ENCODE measurements at regions not wholly inside any gene's neighbourhood (a gene's known extent, or its start where the extent isn't known, plus 50 kb on each side); places are given as distances from the start of the nearest gene placed in this dataset.

DNA sequence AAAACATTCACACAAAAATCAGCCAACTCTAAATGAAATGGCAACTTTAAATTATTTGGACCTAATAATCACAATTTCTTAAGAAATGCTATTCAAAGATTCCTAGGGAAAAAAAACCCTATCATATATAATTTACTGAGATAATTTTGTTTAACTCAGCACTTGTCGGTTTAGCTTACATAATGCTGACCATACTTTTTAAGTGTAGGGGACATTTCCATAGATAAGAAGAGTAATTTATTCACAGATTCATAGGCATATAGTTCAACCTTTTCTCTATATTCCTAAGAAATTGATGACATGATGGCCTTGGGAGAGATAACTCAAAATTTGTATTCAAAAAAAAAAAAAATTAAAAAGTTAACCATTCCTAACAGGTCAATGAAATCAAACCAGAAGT is 260.8 kb upstream of the PGRMC2 start (continued):
- TF ChIP-seq ZNF34 (CRISPR knock-in tag; IDR thresholded peaks at IDR 0.05; ENCODE audit: borderline replicate concordance), result no peak
- TF ChIP-seq ZC3H4 (CRISPR knock-in tag; IDR thresholded peaks at IDR 0.05; ENCODE audit: borderline replicate concordance), result no peak
- TF ChIP-seq TBX2 (CRISPR knock-in tag; IDR thresholded peaks at IDR 0.05; ENCODE audit: borderline replicate concordance), result no peak
- TF ChIP-seq ZKSCAN8 (CRISPR knock-in tag; IDR thresholded peaks at IDR 0.05; ENCODE audit: borderline replicate concordance), result no peak
- TF ChIP-seq, protein P1, sequence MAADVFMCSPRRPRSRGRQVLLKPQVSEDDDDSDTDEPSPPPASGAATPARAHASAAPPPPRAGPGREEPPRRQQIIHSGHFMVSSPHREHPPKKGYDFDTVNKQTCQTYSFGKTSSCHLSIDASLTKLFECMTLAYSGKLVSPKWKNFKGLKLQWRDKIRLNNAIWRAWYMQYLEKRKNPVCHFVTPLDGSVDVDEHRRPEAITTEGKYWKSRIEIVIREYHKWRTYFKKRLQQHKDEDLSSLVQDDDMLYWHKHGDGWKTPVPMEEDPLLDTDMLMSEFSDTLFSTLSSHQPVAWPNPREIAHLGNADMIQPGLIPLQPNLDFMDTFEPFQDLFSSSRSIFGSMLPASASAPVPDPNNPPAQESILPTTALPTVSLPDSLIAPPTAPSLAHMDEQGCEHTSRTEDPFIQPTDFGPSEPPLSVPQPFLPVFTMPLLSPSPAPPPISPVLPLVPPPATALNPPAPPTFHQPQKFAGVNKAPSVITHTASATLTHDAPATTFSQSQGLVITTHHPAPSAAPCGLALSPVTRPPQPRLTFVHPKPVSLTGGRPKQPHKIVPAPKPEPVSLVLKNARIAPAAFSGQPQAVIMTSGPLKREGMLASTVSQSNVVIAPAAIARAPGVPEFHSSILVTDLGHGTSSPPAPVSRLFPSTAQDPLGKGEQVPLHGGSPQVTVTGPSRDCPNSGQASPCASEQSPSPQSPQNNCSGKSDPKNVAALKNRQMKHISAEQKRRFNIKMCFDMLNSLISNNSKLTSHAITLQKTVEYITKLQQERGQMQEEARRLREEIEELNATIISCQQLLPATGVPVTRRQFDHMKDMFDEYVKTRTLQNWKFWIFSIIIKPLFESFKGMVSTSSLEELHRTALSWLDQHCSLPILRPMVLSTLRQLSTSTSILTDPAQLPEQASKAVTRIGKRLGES (CRISPR knock-in tag; IDR thresholded peaks at IDR 0.05; ENCODE audit: borderline replicate concordance), result no peak
- TF ChIP-seq ZNF878 (CRISPR knock-in tag; IDR thresholded peaks at IDR 0.05), result no peak
- TF ChIP-seq ZNF772 (CRISPR knock-in tag; IDR thresholded peaks at IDR 0.05), result no peak

DNA sequence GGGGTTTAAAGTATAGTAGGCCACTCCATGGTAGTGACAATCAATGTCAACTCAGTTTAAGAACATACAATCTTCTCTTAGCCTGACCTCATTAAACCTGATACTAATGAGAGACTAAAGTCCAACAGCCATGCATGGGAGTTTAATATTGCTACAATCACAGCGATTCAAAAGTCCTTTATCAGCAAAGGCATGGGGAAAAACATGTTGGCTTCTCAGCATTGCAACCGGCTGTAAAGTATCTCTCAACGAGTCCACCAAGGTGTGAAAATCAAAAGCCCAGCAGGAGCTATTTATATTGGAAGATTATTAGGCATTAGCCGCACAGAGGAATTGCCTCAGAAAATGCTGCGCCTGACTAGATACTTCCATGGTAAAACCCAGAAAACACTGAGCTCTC is 256.7 kb upstream of the PGRMC2 start:
- Histone ChIP-seq H3K27ac (ENCODE audit: extremely low read length, insufficient read depth, low read length) (no peak overlapping the region), H3K9ac (ENCODE audit: insufficient read depth, low read depth, low read length) (no peak overlapping the region), H3K36me3 (replicated peaks in 1 of 2; ENCODE audit: control insufficient read depth in 1 of 2, insufficient read depth in 2 of 2, low read length in 2 of 2) (no peaks in the 10 kb centered on the region), H3K4me3 (replicated peaks in 1 of 3; ENCODE audit: insufficient read depth in 1 of 3, low read depth in 2 of 3, low read length in 3 of 3) (no peak overlapping the region), H3K4me2 (ENCODE audit: low read depth, low read length) (no peak overlapping the region), H3K79me2 (ENCODE audit: insufficient read depth, low read length) (no peaks in the 10 kb centered on the region), H3K9me3 (ENCODE audit: low read length) (no peaks in the 10 kb centered on the region), H3K4me1 (ENCODE audit: insufficient read depth, low read length) (no peaks in the 10 kb centered on the region), H2AFZ (ENCODE audit: low read length) (no peak overlapping the region), H3K27me3 (ENCODE audit: control insufficient read depth in 1 of 2, insufficient read depth in 2 of 2, low read length in 2 of 2) (no peaks in the 10 kb centered on the region), H4K20me1 (ENCODE audit: insufficient read depth, low read length) (no peaks in the 10 kb centered on the region)
- DNase-seq (ENCODE audit: low spot score) (no peak), FAIRE-seq (no peak), ATAC-seq (no peak)
- ChIA-PET CTCF (ENCODE audit: low intra/inter-chr PET ratio, low total read pairs) (no interaction called here), POLR2A (no interaction called here)
- BruUV-seq (replicated peaks), result no TSS peak
- in situ Hi-C loops (cut with HindIII; ENCODE audit: extremely low pct_ligation_motif_present, low pct_unique_long_range_greater_than_20kb), result no loop called here
- WGBS (ENCODE audit: low lambda C conversion rate), result 82% methylated on average over 5 of the region's 5 CpGs
- intact Hi-C loops (cut with micrococcal nuclease; ENCODE audit: unreplicated experiment), result no loop called here
- TF ChIP-seq RFXANK (CRISPR knock-in tag; IDR thresholded peaks at IDR 0.05) (no peak), CC2D1A (CRISPR knock-in tag; IDR thresholded peaks at IDR 0.05) (no peak), ZNF570 (CRISPR knock-in tag; IDR thresholded peaks at IDR 0.05; ENCODE audit: borderline replicate concordance) (no peak)
- TF ChIP-seq, protein P2, sequence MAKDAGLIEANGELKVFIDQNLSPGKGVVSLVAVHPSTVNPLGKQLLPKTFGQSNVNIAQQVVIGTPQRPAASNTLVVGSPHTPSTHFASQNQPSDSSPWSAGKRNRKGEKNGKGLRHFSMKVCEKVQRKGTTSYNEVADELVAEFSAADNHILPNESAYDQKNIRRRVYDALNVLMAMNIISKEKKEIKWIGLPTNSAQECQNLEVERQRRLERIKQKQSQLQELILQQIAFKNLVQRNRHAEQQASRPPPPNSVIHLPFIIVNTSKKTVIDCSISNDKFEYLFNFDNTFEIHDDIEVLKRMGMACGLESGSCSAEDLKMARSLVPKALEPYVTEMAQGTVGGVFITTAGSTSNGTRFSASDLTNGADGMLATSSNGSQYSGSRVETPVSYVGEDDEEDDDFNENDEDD (CRISPR knock-in tag; IDR thresholded peaks at IDR 0.05; ENCODE audit: borderline replicate concordance), result no peak
- TF ChIP-seq, protein P3, sequence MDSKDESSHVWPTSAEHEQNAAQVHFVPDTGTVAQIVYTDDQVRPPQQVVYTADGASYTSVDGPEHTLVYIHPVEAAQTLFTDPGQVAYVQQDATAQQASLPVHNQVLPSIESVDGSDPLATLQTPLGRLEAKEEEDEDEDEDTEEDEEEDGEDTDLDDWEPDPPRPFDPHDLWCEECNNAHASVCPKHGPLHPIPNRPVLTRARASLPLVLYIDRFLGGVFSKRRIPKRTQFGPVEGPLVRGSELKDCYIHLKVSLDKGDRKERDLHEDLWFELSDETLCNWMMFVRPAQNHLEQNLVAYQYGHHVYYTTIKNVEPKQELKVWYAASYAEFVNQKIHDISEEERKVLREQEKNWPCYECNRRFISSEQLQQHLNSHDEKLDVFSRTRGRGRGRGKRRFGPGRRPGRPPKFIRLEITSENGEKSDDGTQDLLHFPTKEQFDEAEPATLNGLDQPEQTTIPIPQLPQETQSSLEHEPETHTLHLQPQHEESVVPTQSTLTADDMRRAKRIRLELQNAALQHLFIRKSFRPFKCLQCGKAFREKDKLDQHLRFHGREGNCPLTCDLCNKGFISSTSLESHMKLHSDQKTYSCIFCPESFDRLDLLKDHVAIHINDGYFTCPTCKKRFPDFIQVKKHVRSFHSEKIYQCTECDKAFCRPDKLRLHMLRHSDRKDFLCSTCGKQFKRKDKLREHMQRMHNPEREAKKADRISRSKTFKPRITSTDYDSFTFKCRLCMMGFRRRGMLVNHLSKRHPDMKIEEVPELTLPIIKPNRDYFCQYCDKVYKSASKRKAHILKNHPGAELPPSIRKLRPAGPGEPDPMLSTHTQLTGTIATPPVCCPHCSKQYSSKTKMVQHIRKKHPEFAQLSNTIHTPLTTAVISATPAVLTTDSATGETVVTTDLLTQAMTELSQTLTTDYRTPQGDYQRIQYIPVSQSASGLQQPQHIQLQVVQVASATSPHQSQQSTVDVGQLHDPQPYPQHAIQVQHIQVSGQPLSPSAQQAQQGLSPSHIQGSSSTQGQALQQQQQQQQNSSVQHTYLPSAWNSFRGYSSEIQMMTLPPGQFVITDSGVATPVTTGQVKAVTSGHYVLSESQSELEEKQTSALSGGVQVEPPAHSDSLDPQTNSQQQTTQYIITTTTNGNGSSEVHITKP (CRISPR knock-in tag; IDR thresholded peaks at IDR 0.05; ENCODE audit: low read depth), result no peak
- TF ChIP-seq, protein P4, sequence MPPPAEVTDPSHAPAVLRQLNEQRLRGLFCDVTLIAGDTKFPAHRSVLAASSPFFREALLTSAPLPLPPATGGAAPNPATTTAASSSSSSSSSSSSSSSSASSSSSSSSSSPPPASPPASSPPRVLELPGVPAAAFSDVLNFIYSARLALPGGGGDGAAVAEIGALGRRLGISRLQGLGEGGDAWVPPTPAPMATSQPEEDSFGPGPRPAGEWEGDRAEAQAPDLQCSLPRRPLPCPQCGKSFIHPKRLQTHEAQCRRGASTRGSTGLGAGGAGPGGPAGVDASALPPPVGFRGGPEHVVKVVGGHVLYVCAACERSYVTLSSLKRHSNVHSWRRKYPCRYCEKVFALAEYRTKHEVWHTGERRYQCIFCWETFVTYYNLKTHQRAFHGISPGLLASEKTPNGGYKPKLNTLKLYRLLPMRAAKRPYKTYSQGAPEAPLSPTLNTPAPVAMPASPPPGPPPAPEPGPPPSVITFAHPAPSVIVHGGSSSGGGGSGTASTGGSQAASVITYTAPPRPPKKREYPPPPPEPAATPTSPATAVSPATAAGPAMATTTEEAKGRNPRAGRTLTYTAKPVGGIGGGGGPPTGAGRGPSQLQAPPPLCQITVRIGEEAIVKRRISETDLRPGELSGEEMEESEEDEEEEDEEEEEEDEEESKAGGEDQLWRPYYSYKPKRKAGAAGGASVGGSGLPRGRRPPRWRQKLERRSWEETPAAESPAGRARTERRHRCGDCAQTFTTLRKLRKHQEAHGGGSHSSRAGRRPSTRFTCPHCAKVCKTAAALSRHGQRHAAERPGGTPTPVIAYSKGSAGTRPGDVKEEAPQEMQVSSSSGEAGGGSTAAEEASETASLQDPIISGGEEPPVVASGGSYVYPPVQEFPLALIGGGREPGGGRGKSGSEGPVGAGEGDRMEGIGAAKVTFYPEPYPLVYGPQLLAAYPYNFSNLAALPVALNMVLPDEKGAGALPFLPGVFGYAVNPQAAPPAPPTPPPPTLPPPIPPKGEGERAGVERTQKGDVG (CRISPR knock-in tag; IDR thresholded peaks at IDR 0.05; ENCODE audit: borderline replicate concordance), result no peak

Measured in HepG2 (cell line).